Adrenal gland (tissue), 5 donors: ENCODE measurements at regions not wholly inside any gene's neighbourhood (a gene's known extent, or its start where the extent isn't known, plus 50 kb on each side); places are given as distances from the start of the nearest gene placed in this dataset.

Experiments
- POLR2A ChIP-seq, 2 donors: fragments of 450-650 bp; IDR thresholded peaks; one replicate each; pipeline ENCODE4 v1.6.1; 2017; ENCODE audit warnings: antibody characterized with exemption in 2 of 2, mild to moderate bottlenecking in 2 of 2, moderate library complexity in 1 of 2
- TF ChIP-seq, protein P1 (sequence below), 6 experiments: fragments of 450-650 bp in 4 of 6; fragments of 200-600 bp in 2 of 6; sonication (generic) in 1 of 6; IDR thresholded peaks; 1 replicate in 5 of 6; 2 replicates in 1 of 6; pipeline versions ENCODE4 v1.5.1 to v1.8.0; 2016 to 2021; ENCODE audit warnings: antibody characterized with exemption in 6 of 6, mild to moderate bottlenecking in 2 of 6, moderate library complexity in 1 of 6
- donor health status: DM: no; HTN: no; CAD: no.

DNA sequence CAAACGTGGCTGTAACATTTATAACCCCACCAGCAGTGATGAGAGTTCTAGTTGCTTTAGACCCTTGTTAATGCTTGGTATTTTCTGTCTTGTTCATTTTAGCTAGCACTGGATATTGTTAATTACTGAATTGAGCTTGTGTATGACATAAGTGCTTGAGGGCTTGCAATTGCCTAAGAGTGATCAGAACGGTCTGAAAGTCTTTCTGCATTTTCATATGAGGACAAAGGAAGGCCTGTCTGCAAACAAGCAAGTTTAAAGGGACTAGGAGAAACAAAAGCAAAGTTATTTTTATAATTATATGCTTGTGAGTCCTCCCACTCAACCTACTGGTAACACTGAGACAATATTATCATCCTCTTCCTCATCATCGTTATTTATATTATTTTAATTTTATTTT is 305.5 kb upstream of the DUSP10 start:
- TF ChIP-seq POLR2A (IDR thresholded peaks at IDR 0.05): no peak
- TF ChIP-seq, protein P1, sequence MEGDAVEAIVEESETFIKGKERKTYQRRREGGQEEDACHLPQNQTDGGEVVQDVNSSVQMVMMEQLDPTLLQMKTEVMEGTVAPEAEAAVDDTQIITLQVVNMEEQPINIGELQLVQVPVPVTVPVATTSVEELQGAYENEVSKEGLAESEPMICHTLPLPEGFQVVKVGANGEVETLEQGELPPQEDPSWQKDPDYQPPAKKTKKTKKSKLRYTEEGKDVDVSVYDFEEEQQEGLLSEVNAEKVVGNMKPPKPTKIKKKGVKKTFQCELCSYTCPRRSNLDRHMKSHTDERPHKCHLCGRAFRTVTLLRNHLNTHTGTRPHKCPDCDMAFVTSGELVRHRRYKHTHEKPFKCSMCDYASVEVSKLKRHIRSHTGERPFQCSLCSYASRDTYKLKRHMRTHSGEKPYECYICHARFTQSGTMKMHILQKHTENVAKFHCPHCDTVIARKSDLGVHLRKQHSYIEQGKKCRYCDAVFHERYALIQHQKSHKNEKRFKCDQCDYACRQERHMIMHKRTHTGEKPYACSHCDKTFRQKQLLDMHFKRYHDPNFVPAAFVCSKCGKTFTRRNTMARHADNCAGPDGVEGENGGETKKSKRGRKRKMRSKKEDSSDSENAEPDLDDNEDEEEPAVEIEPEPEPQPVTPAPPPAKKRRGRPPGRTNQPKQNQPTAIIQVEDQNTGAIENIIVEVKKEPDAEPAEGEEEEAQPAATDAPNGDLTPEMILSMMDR (IDR thresholded peaks at IDR 0.05): no peak
